H9 (cell line): ENCODE measurements at regions not wholly inside any gene's neighbourhood (a gene's known extent, or its start where the extent isn't known, plus 50 kb on each side); places are given as distances from the start of the nearest gene placed in this dataset.

Source experiments
- DNase-seq: peaks from one replicate; pipeline ENCODE4 v3.0.0-alpha.2; 2017
- H2AFZ ChIP-seq: one replicate; pipeline ENCODE4 v1.6.1; 2013; ENCODE audit warnings: mild to moderate bottlenecking, low read length, control low read depth, moderate library complexity
- H2AK5ac ChIP-seq: 2 replicates; pipeline ENCODE4 v1.6.1; 2013; ENCODE audit warnings: low read length, control low read depth, mixed read lengths; ENCODE audit not compliant: insufficient read length
- H2BK120ac ChIP-seq: one replicate; pipeline ENCODE4 v1.6.1; 2013; ENCODE audit warnings: low read depth, mild to moderate bottlenecking, low read length, control low read depth, inconsistent platforms; ENCODE audit not compliant: poor library complexity, severe bottlenecking
- H2BK12ac ChIP-seq: 2 replicates; pipeline ENCODE4 v1.6.1; 2013; ENCODE audit warnings: low read length, control low read depth, mixed read lengths, low read depth; ENCODE audit not compliant: insufficient read length
- H2BK15ac ChIP-seq: 2 replicates; pipeline ENCODE4 v1.6.1; 2013; ENCODE audit warnings: low read depth, low read length, control low read depth
- H2BK20ac ChIP-seq: one replicate; pipeline ENCODE4 v1.6.1; 2013; ENCODE audit warnings: low read depth, mild to moderate bottlenecking, low read length, control low read depth, inconsistent platforms; ENCODE audit not compliant: poor library complexity, severe bottlenecking
- H2BK5ac ChIP-seq: 2 replicates; pipeline ENCODE4 v1.6.1; 2013; ENCODE audit warnings: low read length, control low read depth, mixed read lengths; ENCODE audit not compliant: insufficient read length
- H3K14ac ChIP-seq: 2 replicates; pipeline ENCODE4 v1.6.1; 2013; ENCODE audit warnings: low read length, control low read depth; ENCODE audit not compliant: insufficient read depth
- H3K18ac ChIP-seq: 2 replicates; pipeline ENCODE4 v1.6.1; 2013; ENCODE audit warnings: low read depth, mild to moderate bottlenecking, mixed read lengths, low read length, control low read depth; ENCODE audit not compliant: insufficient read length
- H3K23ac ChIP-seq: 2 replicates; pipeline ENCODE4 v1.6.1; 2013; ENCODE audit warnings: low read length, control low read depth, mixed read lengths, low read depth; ENCODE audit not compliant: insufficient read length
- H3K23me2 ChIP-seq: 2 replicates; pipeline ENCODE4 v1.6.1; 2013; ENCODE audit warnings: low read depth, mild to moderate bottlenecking, mixed read lengths, low read length, control low read depth; ENCODE audit not compliant: insufficient read length, poor library complexity, severe bottlenecking
- H3K27ac ChIP-seq: 2 replicates; pipeline ENCODE4 v1.5.1; 2013; ENCODE audit warnings: low read length, control low read depth, mixed read lengths, low read depth; ENCODE audit not compliant: insufficient read length
- H3K27me3 ChIP-seq: 2 replicates; pipeline ENCODE4 v1.6.1; 2013; ENCODE audit warnings: low read length, control low read depth, inconsistent platforms; ENCODE audit not compliant: insufficient read depth
- H3K4ac ChIP-seq: 2 replicates; pipeline ENCODE4 v1.6.1; 2013; ENCODE audit warnings: low read depth, mild to moderate bottlenecking, control low read depth, inconsistent platforms, low read length, moderate library complexity
- H3K4me1 ChIP-seq: 2 replicates; pipeline ENCODE4 v1.6.1; 2013; ENCODE audit warnings: low read length, control low read depth, inconsistent platforms; ENCODE audit not compliant: insufficient read depth
- H3K4me2 ChIP-seq: 2 replicates; pipeline ENCODE4 v1.6.1; 2013; ENCODE audit warnings: low read length, control low read depth, mixed read lengths; ENCODE audit not compliant: insufficient read length, insufficient read depth
- H3K56ac ChIP-seq: 2 replicates; pipeline ENCODE4 v1.6.1; 2013; ENCODE audit warnings: low read depth, mild to moderate bottlenecking, mixed read lengths, low read length, control low read depth; ENCODE audit not compliant: insufficient read length
- H3K79me1 ChIP-seq: 2 replicates; pipeline ENCODE4 v1.6.1; 2013; ENCODE audit warnings: low read depth, mild to moderate bottlenecking, moderate library complexity, low read length, control low read depth, inconsistent platforms; ENCODE audit not compliant: insufficient read depth, poor library complexity, severe bottlenecking
- H3K79me2 ChIP-seq: 2 replicates; pipeline ENCODE4 v1.6.1; 2013; ENCODE audit warnings: low read length, control low read depth, inconsistent platforms; ENCODE audit not compliant: insufficient read depth
- H3K9ac ChIP-seq: 2 replicates; pipeline ENCODE4 v1.6.1; 2013; ENCODE audit warnings: low read length, control low read depth, mixed read lengths; ENCODE audit not compliant: insufficient read length; ENCODE audit errors: extremely low read depth
- H3K9me3 ChIP-seq: one replicate; pipeline ENCODE4 v1.6.1; 2013; ENCODE audit warnings: low read depth, low read length, inconsistent platforms; ENCODE audit not compliant: control insufficient read depth
- H3T11ph ChIP-seq: one replicate; pipeline ENCODE4 v1.6.1; 2013; ENCODE audit warnings: mild to moderate bottlenecking, low read length, control low read depth, inconsistent platforms
- H4K20me1 ChIP-seq: one replicate; pipeline ENCODE4 v1.6.1; 2013; ENCODE audit not compliant: control insufficient read depth, insufficient read length, insufficient read depth
- H4K5ac ChIP-seq: 2 replicates; pipeline ENCODE4 v1.6.1; 2013; ENCODE audit warnings: low read depth, mild to moderate bottlenecking, mixed read lengths, low read length, control low read depth; ENCODE audit not compliant: insufficient read length
- H4K8ac ChIP-seq: replicated peaks from 2 replicates; pipeline ENCODE4 v1.6.1; 2013; ENCODE audit warnings: low read length, control low read depth, mixed read lengths, low read depth; ENCODE audit not compliant: insufficient read length
- H4K91ac ChIP-seq: 2 replicates; pipeline ENCODE4 v1.6.1; 2013; ENCODE audit warnings: low read depth, mild to moderate bottlenecking, moderate library complexity, mixed read lengths, low read length, control low read depth; ENCODE audit not compliant: insufficient read length
- H3K27ac Mint-ChIP-seq, 3 experiments: 2 replicates in 2 of 3; 3 replicates in 1 of 3; pipeline ENCODE4 v1.8.0; 2020 to 2021; ENCODE audit warnings: mixed read lengths in 3 of 3, mild to moderate bottlenecking in 1 of 3, moderate library complexity in 1 of 3
- H3K27me3 Mint-ChIP-seq: 2 replicates; pipeline ENCODE4 v1.8.0; 2021; ENCODE audit warnings: low read depth, mild to moderate bottlenecking, moderate library complexity, mixed read lengths
- H3K36me3 Mint-ChIP-seq, 3 experiments: 2 replicates in 2 of 3; 3 replicates in 1 of 3; pipeline ENCODE4 v1.8.0; 2020 to 2021; ENCODE audit warnings: low read depth in 3 of 3, mixed read lengths in 3 of 3; ENCODE audit not compliant: insufficient read depth in 1 of 3
- H3K4me1 Mint-ChIP-seq, 2 experiments: 2 replicates each; pipeline ENCODE4 v1.8.0; 2020; ENCODE audit warnings: mixed read lengths in 2 of 2
- H3K4me3 Mint-ChIP-seq, 2 experiments: 2 replicates in 1 of 2; 3 replicates in 1 of 2; pipeline ENCODE4 v1.8.0; 2020 to 2021; ENCODE audit warnings: mild to moderate bottlenecking in 2 of 2, mixed read lengths in 2 of 2, moderate library complexity in 1 of 2
- H3K9me3 Mint-ChIP-seq, 2 experiments: 2 replicates in 1 of 2; 3 replicates in 1 of 2; pipeline ENCODE4 v1.8.0; 2020; ENCODE audit warnings: mild to moderate bottlenecking in 2 of 2, mixed read lengths in 2 of 2, moderate library complexity in 1 of 2
- WGBS: extraction: QIAGEN DNeasy Blood & Tissue Kit; methylation state at CpG from one replicate; pipeline ENCODE4 v1.1.7; 2013; ENCODE audit warnings: missing lambda C conversion rate, low lambda C conversion rate, mixed read lengths; ENCODE audit not compliant: insufficient read length; ENCODE audit errors: extremely low coverage; 5-methylcytosine and 5-hydroxymethylcytosine counted together
- TF ChIP-seq, protein P1 (sequence below): fragments of 200-600 bp; sonication (generic); conservative IDR thresholded peaks from 3 replicates; pipeline ENCODE4 v1.8.0; 2021; ENCODE audit warnings: antibody characterized with exemption, mild to moderate bottlenecking

DNA sequence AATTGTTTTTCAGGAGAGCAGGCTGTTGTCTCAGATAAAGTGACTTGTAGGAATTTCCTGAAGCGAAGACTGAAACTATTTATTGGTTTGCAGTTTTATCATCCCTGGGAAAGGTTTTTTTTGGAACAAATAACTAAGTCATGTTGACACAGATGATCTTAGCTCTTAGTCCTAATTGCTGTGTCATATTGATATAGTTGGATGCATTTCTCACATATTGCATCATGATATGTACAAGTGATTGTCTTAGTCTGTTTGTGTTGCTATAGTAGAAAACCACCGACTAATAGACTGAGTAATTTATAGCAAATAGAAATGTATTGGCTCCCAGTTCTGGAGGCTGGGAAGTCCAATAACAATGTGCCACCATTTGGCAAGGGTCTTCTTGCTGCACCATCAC lies 397.5 kb upstream of the PPP1R2C start:
- Mint-ChIP-seq H3K36me3 (peaks cover 15 to 47% (median 17%) of the 10 kb centered on the region in 3 experiments; a peak in 6 of 7 replicates), H3K27me3 (no peaks in the 10 kb centered on the region), H3K27ac (no peak overlapping the region), H3K9me3 (peaks cover 35 to 64% of the 10 kb centered on the region in 2 experiments), H3K4me3 (no peak overlapping the region), H3K4me1 (peaks cover 0 to under 1% of the 10 kb centered on the region in 2 experiments; a peak in 1 of 4 replicates)
- Histone ChIP-seq H3K27me3 (no peaks in the 10 kb centered on the region), H3K79me1 (no peaks in the 10 kb centered on the region), H3K4ac (no peak overlapping the region), H3K4me2 (no peak overlapping the region), H4K5ac (no peak overlapping the region), H2BK12ac (no peak overlapping the region), H4K91ac (no peak overlapping the region), H3K23ac (no peak overlapping the region), H3K27ac (no peak overlapping the region), H2BK120ac (no peak overlapping the region), H3K79me2 (no peaks in the 10 kb centered on the region), H3K9ac (no peak overlapping the region), H3K18ac (no peak overlapping the region), H3K9me3 (peaks cover 24% of the 10 kb centered on the region), H3K4me1 (no peaks in the 10 kb centered on the region), H3K23me2 (no peaks in the 10 kb centered on the region), H2BK20ac (no peak overlapping the region), H4K20me1 (no peaks in the 10 kb centered on the region), H2BK15ac (no peak overlapping the region), H2BK5ac (no peak overlapping the region), H3K56ac (no peak overlapping the region), H3K14ac (no peak overlapping the region), H3T11ph (no peak overlapping the region), H4K8ac (no peak overlapping the region), H2AFZ (no peak overlapping the region), H2AK5ac (no peak overlapping the region)
- no CpG with 5 or more reads among the region's 2 CpGs for WGBS
- TF ChIP-seq, protein P1, sequence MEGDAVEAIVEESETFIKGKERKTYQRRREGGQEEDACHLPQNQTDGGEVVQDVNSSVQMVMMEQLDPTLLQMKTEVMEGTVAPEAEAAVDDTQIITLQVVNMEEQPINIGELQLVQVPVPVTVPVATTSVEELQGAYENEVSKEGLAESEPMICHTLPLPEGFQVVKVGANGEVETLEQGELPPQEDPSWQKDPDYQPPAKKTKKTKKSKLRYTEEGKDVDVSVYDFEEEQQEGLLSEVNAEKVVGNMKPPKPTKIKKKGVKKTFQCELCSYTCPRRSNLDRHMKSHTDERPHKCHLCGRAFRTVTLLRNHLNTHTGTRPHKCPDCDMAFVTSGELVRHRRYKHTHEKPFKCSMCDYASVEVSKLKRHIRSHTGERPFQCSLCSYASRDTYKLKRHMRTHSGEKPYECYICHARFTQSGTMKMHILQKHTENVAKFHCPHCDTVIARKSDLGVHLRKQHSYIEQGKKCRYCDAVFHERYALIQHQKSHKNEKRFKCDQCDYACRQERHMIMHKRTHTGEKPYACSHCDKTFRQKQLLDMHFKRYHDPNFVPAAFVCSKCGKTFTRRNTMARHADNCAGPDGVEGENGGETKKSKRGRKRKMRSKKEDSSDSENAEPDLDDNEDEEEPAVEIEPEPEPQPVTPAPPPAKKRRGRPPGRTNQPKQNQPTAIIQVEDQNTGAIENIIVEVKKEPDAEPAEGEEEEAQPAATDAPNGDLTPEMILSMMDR, result no peak
- no peak for DNase-seq
